Right lobe of liver (tissue), 6 donors: ENCODE measurements at regions not wholly inside any gene's neighbourhood (a gene's known extent, or its start where the extent isn't known, plus 50 kb on each side); places are given as distances from the start of the nearest gene placed in this dataset.
"Not testable (repeated sequence)": the region's sequence is repeated elsewhere in the genome, so short reads cannot be mapped to it uniquely, and the experiment has no call there.

Experiments used
- ATAC-seq, 4 donors: fragments of 200-7000 bp; cut with Tn5 transposase; one replicate each; pipeline ENCODE4 v1.9.1; 2020; ENCODE audit warnings: mild to moderate bottlenecking in 4 of 4, moderate library complexity in 4 of 4
- DNase-seq, 3 donors: peaks; one replicate each; pipeline ENCODE4 v3.0.0-alpha.2; 2020
- H3K27ac ChIP-seq, 3 donors: fragments of 200-600 bp; one replicate each; pipeline ENCODE4 v1.8.0; 2022
- H3K27me3 ChIP-seq, 2 donors: fragments of 200-600 bp; one replicate each; pipeline ENCODE4 v1.8.0; 2022
- H3K36me3 ChIP-seq, 4 donors: fragments of 200-600 bp; sonication (generic) in 1 of 4; one replicate each; pipeline versions ENCODE4 v1.5.1 to v1.8.0; 2017 to 2022; ENCODE audit warnings: control low read depth in 1 of 4
- H3K4me1 ChIP-seq, 4 donors: fragments of 200-600 bp; sonication (generic) in 1 of 4; one replicate each; pipeline versions ENCODE4 v1.5.1 to v1.8.0; 2017 to 2022; ENCODE audit warnings: control low read depth in 1 of 4
- H3K4me3 ChIP-seq, 3 donors: fragments of 200-600 bp; one replicate each; pipeline ENCODE4 v1.8.0; 2022
- H3K9me3 ChIP-seq, 4 donors: fragments of 200-600 bp; sonication (generic) in 1 of 4; one replicate each; pipeline versions ENCODE4 v1.5.1 to v1.8.0; 2017 to 2022; ENCODE audit warnings: control low read depth in 1 of 4
- POLR2A ChIP-seq: fragments of 450-650 bp; IDR thresholded peaks from one replicate; pipeline ENCODE4 v1.6.1; 2017; ENCODE audit warnings: antibody characterized with exemption, mild to moderate bottlenecking
- WGBS: methylation state at CpG from one replicate; pipeline ENCODE4 v1.1.6; 2018; ENCODE audit warnings: low coverage, low lambda C conversion rate; ENCODE audit not compliant: insufficient coverage; ENCODE audit errors: missing lambda C conversion rate; 5-methylcytosine and 5-hydroxymethylcytosine counted together
- intact Hi-C, 2 donors: fragments of 100-400 bp; cut with DNase I; formaldehyde crosslinking; loops; one replicate each; pipeline versions ENCODE4 v1.11.2 to v1.14.1; 2022
- TF ChIP-seq, protein P1 (sequence below), 4 donors: fragments of 200-600 bp in 3 of 4; fragments of 450-650 bp in 1 of 4; IDR thresholded peaks; one replicate each; pipeline versions ENCODE4 v1.5.1 to v1.8.0; 2016 to 2022; ENCODE audit warnings: antibody characterized with exemption in 4 of 4, mild to moderate bottlenecking in 2 of 4
- donor health status: DM: no; HTN: yes; CAD: no.
- donor health status: DM: no; HTN: no; CAD: no.
- donor health status: DM: no; HTN: no; CAD: no.
- donor health status: DM: no; HTN: yes; CAD: no.
- donor health status: DM: no; HTN: yes; CAD: no.

DNA sequence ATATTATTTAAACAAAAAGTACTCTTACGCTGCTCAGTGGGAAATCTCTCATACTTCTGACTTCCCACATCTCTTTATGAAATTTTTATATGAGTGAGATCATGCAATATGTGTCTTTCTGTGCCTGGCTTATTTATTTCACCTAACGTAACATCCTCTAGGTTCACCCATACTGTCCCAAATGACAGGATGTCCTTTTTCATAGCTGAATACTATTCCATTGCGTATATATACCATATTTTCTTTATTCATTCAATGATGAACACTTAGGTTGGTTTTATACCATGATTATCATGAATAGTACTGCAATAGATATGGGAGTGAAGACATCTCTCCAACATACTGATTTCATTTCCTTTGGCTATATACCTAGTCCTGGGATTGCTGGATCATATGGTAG, 57.8 kb upstream of the TPP2 start:
- ATAC-seq: no peak
- intact Hi-C loops: no loop called here
- H3K36me3 ChIP-seq: no peaks in the 10 kb centered on the region
- TF ChIP-seq, protein P1, sequence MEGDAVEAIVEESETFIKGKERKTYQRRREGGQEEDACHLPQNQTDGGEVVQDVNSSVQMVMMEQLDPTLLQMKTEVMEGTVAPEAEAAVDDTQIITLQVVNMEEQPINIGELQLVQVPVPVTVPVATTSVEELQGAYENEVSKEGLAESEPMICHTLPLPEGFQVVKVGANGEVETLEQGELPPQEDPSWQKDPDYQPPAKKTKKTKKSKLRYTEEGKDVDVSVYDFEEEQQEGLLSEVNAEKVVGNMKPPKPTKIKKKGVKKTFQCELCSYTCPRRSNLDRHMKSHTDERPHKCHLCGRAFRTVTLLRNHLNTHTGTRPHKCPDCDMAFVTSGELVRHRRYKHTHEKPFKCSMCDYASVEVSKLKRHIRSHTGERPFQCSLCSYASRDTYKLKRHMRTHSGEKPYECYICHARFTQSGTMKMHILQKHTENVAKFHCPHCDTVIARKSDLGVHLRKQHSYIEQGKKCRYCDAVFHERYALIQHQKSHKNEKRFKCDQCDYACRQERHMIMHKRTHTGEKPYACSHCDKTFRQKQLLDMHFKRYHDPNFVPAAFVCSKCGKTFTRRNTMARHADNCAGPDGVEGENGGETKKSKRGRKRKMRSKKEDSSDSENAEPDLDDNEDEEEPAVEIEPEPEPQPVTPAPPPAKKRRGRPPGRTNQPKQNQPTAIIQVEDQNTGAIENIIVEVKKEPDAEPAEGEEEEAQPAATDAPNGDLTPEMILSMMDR (IDR thresholded peaks at IDR 0.05): no peak
- no peak for TF ChIP-seq POLR2A
- WGBS: 74% methylated on average over 3 of the region's 3 CpGs
- no peaks in the 10 kb centered on the region for H3K27me3 ChIP-seq
- H3K9me3 ChIP-seq: no peaks in the 10 kb centered on the region
- no peak overlapping the region for H3K27ac ChIP-seq
- DNase-seq: no peak
- H3K4me1 ChIP-seq: no peaks in the 10 kb centered on the region
- no peak overlapping the region for H3K4me3 ChIP-seq

DNA sequence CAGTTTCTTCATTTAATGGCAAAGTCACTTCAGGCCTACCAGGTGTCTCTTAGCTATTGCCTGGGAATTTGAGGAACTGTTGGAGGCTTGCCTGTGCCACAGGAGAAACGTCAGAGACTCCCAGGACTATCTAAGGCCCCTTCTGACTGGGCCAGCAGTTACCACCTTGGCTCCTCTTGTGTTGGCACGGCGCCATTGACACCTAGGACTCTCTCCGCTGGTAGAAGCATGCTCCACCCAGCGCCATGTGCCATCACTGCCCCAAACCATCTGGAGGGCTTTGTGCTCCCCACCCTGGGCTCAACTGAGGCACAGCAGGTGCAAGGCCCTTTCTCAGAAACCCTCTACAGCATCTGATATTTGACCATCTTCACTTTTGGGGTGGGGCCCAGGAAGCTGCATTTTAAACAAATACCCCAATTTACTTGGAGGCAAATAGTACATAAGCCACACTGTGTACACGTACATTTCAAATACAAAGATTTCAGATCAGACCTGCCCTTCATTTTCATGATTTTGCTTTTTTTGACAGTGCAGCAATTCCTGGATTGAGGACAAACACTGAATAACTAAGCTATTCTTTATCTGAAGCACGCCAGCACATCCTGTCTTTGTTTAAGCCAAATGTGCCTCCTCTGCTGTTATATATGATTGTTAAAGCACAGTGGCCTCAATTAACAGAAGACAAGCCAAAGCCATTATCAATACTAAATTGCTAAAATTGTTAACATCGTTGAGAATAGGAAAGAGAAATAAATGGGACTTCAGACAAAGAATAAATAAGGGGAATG, 59.9 kb upstream of the TPP2 start:
- H3K36me3 ChIP-seq: no peaks in the 10 kb centered on the region
- DNase-seq: no peak
- no peak overlapping the region for H3K4me3 ChIP-seq
- H3K27ac ChIP-seq: no peak overlapping the region
- ATAC-seq: peak; percentile 30 to 47 (median 44)
- no peaks in the 10 kb centered on the region for H3K27me3 ChIP-seq
- no peak for TF ChIP-seq POLR2A
- TF ChIP-seq, protein P1 (IDR thresholded peaks at IDR 0.05): no peak
- H3K4me1 ChIP-seq: no peaks in the 10 kb centered on the region
- intact Hi-C loops: no loop called here
- 39% methylated on average over 4 of the region's 8 CpGs for WGBS
- no peaks in the 10 kb centered on the region for H3K9me3 ChIP-seq

DNA sequence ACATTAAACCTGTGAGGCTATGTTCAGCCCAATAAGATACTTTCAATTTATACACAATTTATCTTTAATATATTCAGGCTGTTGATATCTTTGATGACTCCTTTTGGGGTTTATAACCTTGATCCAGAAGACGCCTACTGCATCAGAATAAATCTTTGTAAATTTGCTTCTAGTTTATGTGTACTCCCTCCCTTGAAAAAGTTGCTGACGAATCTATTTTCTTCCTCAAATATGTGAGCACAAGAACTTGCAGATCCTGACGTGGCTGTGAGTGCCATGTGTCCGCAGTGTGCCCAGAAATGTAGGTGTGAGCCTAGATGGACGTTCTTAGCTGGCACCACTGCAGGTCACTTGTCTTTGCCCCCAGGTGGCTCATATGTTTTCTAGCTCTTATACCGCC, 60.6 kb upstream of the TPP2 start:
- Histone ChIP-seq H3K27me3 (no peaks in the 10 kb centered on the region), H3K4me3 (no peak overlapping the region), H3K4me1 (no peaks in the 10 kb centered on the region), H3K36me3 (no peaks in the 10 kb centered on the region), H3K9me3 (no peaks in the 10 kb centered on the region), H3K27ac (no peak overlapping the region)
- intact Hi-C loops: no loop called here
- ATAC-seq: no peak
- TF ChIP-seq POLR2A: no peak
- TF ChIP-seq, protein P1 (IDR thresholded peaks at IDR 0.05): no peak
- DNase-seq: no peak
- 53% methylated on average over 6 of the region's 6 CpGs for WGBS

DNA sequence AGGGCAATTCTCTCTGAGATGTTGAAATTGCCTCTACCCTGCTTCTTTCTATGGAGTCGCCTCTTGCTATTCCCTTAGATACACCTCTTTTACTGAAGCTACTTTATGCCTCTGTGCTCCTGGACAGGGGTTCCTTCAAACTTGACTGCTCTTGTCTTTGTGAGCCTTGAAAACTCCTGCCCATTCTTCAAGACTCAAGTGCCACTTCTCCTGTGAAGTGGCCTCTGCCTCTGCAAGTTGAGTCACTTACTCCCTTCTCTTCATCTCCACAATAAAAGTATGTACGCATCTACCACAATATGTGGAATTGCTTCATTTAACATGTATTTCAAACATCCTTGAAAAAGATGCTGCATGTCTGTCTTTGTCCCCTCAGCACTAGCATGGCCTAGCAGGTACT, 66.0 kb upstream of the TPP2 start:
- H3K36me3 ChIP-seq: no peaks in the 10 kb centered on the region
- intact Hi-C loops: no loop called here
- H3K9me3 ChIP-seq: no peaks in the 10 kb centered on the region
- no peak for ATAC-seq
- H3K27me3 ChIP-seq: no peaks in the 10 kb centered on the region
- H3K27ac ChIP-seq: no peak overlapping the region
- H3K4me1 ChIP-seq: no peaks in the 10 kb centered on the region
- no peak for TF ChIP-seq POLR2A
- TF ChIP-seq, protein P1 (IDR thresholded peaks at IDR 0.05): no peak
- WGBS: 85% methylated on average over 2 of the region's 2 CpGs
- H3K4me3 ChIP-seq: no peak overlapping the region
- DNase-seq: no peak

DNA sequence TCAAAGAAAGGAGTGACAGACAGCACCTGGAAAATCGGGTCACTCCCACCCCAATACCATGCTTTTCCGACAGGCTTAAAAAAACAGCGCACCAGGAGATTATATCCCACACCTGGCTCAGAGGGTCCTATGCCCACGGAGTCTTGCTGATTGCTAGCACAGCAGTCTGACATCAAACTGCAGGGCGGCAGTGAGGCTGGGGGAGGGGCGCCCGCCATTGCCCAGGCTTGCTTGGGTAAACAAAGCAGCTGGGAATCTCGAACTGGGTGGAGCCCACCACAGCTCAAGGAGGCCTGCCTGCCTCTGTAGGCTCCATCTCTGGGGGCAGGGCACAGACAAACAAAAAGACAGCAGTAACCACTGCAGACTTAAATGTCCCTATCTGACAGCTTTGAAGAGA, 74.5 kb upstream of the TPP2 start:
- ATAC-seq, H3K36me3 ChIP-seq, H3K4me3 ChIP-seq, H3K4me1 ChIP-seq, H3K27ac ChIP-seq, DNase-seq, intact Hi-C loops, H3K27me3 ChIP-seq, H3K9me3 ChIP-seq: not testable (repeated sequence)
- 62% methylated on average over 4 of the region's 8 CpGs for WGBS
